ENCODE measurements at regions not wholly inside any gene's neighbourhood (a gene's known extent, or its start where the extent isn't known, plus 50 kb on each side); places are given as distances from the start of the nearest gene placed in this dataset.

DNA sequence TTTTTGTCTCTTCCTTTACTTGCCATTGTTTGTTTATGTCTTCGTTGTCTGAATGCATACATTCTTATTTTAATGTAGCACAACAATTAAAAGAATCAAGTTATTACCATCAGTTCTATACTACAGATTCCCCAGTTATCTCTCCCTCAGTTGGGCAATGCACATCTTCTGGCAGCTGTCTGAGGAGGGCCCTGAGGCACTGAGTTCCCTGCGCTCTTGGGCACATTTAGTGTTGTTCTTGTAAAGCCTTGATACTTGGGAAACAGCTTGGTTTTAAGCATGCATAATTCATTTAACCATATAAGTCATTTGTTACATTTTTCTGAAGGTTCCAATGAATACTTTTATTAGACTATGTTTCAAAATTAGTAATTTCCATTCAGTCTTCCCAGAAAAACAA lies 117.9 kb downstream of the C6orf118 start:
- ChIA-PET CTCF (ENCODE audit: low intra/inter-chr PET ratio) (no interaction called here), POLR2A (no interaction called here)
- in situ Hi-C loops (cut with MboI) = no loop called here
- Histone ChIP-seq H3K79me2 (ENCODE audit: control insufficient read depth, insufficient read depth, low read length) (no peaks in the 10 kb centered on the region), H3K9me1 (ENCODE audit: control insufficient read depth, insufficient read depth, low read length) (no peaks in the 10 kb centered on the region), H2AFZ (ENCODE audit: low read depth, low read length) (no peak overlapping the region), H3K9ac (ENCODE audit: insufficient read depth in 1 of 2, low read depth in 2 of 2, low read length in 2 of 2) (no peak overlapping the region), H3K4me3 (no peak overlapping the region), H3K4me1 (replicated peaks in 1 of 2; ENCODE audit: control insufficient read depth in 2 of 2, insufficient read depth in 2 of 2, low read length in 2 of 2) (no peaks in the 10 kb centered on the region), H3K9me3 (replicated peaks; ENCODE audit: control insufficient read depth, insufficient read depth, low read depth, low read length) (no peaks in the 10 kb centered on the region; the same call in 1 of the 2 replicates), H3K27me3 (ENCODE audit: control insufficient read depth in 2 of 2, insufficient read depth in 2 of 2, low read length in 2 of 2) (no peaks in the 10 kb centered on the region), H3K4me2 (ENCODE audit: insufficient read depth, low read length) (no peak overlapping the region), H3K27ac (ENCODE audit: extremely low read depth, low read depth, low read length) (no peak overlapping the region), H3K36me3 (ENCODE audit: control insufficient read depth, insufficient read depth, low read length) (no peaks in the 10 kb centered on the region), H4K20me1 (replicated peaks; ENCODE audit: control insufficient read depth, insufficient read depth, low read length) (no peaks in the 10 kb centered on the region)
- no TSS peak for BruUV-seq (replicated peaks)
- 0% methylated on average over 2 of the region's 2 CpGs for WGBS (ENCODE audit: insufficient coverage, low coverage, missing lambda C conversion rate)
- ATAC-seq (no peak), FAIRE-seq (no peak), DNase-seq (ENCODE audit: extremely low read depth in 1 of 4, low spot score in 3 of 4) (no peak)
- intact Hi-C loops (cut with micrococcal nuclease) = no loop called here
- TF ChIP-seq TFE3 (CRISPR knock-in tag; IDR thresholded peaks at IDR 0.05) (no peak), ZNF695 (CRISPR knock-in tag; IDR thresholded peaks at IDR 0.05) (no peak), DDX20 (tag; IDR thresholded peaks at IDR 0.05; ENCODE audit: low read depth) (no peak), TAF9B (IDR thresholded peaks at IDR 0.05; ENCODE audit: partially characterized antibody) (no peak), CEBPB (tag; IDR thresholded peaks at IDR 0.05) (no peak), MXI1 (IDR thresholded peaks at IDR 0.05; ENCODE audit: low read depth, low read length) (no peak), E2F6 (IDR thresholded peaks at IDR 0.05; ENCODE audit: borderline replicate concordance in 1 of 2, extremely low read depth in 1 of 2, insufficient read depth in 1 of 2, insufficient read length in 1 of 2, low read depth in 1 of 2, low read length in 1 of 2, poor library complexity in 1 of 2, severe bottlenecking in 1 of 2) (no peak), PPARD (CRISPR knock-in tag; IDR thresholded peaks at IDR 0.05) (no peak)
- TF ChIP-seq, protein P1, sequence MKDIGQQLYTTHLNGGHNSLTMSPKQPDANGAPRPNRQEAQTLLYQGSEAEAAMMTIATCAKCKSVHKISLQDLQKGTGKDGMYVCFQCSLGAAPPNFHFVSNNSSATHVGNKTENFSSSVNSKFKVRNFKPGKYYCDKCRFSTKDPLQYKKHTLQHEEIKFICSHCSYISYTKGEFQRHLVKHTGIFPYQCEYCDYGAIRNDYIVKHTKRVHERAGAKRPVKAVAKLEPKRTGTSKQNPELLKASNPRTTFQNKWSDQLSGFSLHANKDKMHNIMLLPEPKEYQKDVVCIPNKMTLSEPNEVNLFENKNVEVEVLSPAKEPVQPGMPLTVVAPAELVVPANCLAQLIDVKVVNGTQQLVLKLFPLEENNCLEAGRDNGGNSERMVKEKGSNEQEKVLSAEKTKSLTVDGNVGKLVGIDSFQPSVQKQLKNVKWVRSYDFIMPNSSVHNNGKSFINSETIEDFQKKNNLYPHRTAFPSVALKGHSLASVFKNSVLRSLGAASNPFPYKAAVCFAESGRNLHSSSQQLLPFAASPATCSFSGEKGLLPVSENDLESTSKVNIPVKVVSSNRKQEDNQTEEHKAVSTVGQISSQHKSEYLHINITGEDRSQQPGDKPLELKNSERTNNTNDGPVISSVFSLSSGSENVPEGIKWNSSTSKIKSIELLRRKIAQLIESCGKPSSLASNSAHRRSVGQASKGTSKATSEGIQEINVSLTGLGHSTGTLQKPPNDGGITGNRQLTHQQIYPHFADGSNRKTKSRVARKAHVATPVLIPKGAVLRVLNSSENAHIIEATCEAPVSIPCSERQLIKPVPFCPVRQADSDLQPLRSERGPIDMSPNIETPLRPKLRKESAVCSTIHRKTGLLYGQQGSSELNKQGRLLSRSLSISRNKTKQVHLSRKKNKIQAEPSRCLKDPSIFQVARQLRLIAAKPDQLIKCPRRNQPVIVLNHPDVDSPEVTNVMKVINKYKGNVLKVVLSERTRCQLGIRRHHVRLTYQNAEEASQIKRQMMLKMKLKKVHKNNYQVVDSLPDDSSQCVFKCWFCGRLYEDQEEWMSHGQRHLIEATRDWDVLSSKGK (CRISPR knock-in tag; IDR thresholded peaks at IDR 0.05) = no peak

Measured in K562 (cell line).